Bronchial epithelial cell (primary cell): ENCODE measurements at regions not wholly inside any gene's neighbourhood (a gene's known extent, or its start where the extent isn't known, plus 50 kb on each side); places are given as distances from the start of the nearest gene placed in this dataset.

Experiments used
- DNase-seq: peaks from one replicate; pipeline ENCODE4 v3.0.0-alpha.2; 2010; ENCODE audit warnings: low read depth
- FAIRE-seq: peaks from 2 replicates; lab custom pipeline; 2011; peaks lifted over from hg19 to GRCh38; lab: Jason Lieb, UNC
- H3K27me3 ChIP-seq: 2 replicates; pipeline ENCODE4 v1.5.1; 2011; ENCODE audit warnings: low read length; ENCODE audit not compliant: control insufficient read depth, insufficient read depth
- H3K36me3 ChIP-seq: 2 replicates; pipeline ENCODE4 v1.5.1; 2011; ENCODE audit warnings: low read length; ENCODE audit not compliant: control insufficient read depth, insufficient read depth
- H3K4me3 ChIP-seq: 2 replicates; pipeline ENCODE4 v1.5.1; 2011; ENCODE audit warnings: mild to moderate bottlenecking, low read depth, low read length, control low read depth
- CTCF ChIP-seq: IDR thresholded peaks from 2 replicates; pipeline ENCODE4 v1.5.1; 2011; ENCODE audit warnings: mild to moderate bottlenecking, moderate library complexity, low read length, control low read depth, inconsistent platforms; ENCODE audit not compliant: insufficient read depth, severe bottlenecking

DNA sequence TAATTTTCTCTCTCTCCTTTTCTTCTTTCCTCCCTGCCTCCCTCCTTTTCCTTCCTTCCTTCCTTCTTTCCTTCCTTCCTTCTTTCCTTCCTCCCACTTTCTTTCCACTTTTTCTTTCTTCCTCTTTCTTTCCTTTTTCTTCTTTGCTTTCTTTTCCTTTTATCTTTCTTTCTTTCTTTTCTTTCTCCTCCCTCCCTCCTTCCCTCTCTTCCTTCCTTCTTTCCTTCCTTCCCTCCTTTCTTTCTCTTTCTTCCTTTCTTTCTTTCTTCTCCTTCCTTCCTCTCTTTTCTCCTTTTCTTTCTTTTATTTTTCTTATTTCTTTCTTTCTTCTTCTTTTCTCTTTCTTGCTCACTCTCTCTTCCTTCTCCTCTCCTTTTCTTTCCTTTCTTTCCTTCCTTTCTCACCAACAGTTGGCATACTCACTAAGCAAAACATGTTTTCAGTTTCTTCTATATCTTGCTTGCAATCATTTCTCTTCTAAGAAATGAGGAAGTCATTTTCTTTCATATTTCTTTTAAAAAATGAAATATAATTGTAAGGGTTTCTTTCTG is 97.1 kb upstream of the MAF start:
- FAIRE-seq = no peak
- DNase-seq = no peak
- H3K27me3 ChIP-seq = no peaks in the 10 kb centered on the region
- H3K4me3 ChIP-seq = no peak overlapping the region
- no peak for TF ChIP-seq CTCF
- no peaks in the 10 kb centered on the region for H3K36me3 ChIP-seq

DNA sequence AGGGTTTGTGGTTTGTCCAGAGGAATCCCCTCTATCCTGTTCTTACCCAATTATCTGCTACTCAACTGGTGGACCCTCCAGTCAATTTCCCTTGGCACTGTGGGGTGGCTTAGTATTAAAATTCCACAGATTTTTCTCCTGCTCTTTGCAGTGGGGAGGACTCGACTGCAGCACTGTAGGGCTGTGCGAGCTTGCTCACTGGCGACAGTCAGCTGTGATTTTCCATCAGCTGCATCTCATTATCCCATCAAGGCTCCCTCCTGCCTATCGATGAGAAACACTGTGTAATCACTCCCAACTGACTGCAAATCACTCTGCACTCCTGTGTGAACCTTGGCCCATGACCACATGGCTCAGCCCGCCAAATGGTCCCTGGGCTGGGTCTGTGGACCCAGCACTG is 90.5 kb upstream of the MAF start:
- no peak for DNase-seq
- Histone ChIP-seq H3K36me3 (no peaks in the 10 kb centered on the region), H3K4me3 (no peak overlapping the region), H3K27me3 (no peaks in the 10 kb centered on the region)
- TF ChIP-seq CTCF = no peak
- FAIRE-seq = no peak

GRCh38 chr16:79690159-79690558 is 89.6 kb upstream of the MAF start:
- no peak for TF ChIP-seq CTCF
- no peak for FAIRE-seq
- Histone ChIP-seq H3K27me3 (no peaks in the 10 kb centered on the region), H3K36me3 (no peaks in the 10 kb centered on the region), H3K4me3 (no peak overlapping the region)
- no peak for DNase-seq

DNA sequence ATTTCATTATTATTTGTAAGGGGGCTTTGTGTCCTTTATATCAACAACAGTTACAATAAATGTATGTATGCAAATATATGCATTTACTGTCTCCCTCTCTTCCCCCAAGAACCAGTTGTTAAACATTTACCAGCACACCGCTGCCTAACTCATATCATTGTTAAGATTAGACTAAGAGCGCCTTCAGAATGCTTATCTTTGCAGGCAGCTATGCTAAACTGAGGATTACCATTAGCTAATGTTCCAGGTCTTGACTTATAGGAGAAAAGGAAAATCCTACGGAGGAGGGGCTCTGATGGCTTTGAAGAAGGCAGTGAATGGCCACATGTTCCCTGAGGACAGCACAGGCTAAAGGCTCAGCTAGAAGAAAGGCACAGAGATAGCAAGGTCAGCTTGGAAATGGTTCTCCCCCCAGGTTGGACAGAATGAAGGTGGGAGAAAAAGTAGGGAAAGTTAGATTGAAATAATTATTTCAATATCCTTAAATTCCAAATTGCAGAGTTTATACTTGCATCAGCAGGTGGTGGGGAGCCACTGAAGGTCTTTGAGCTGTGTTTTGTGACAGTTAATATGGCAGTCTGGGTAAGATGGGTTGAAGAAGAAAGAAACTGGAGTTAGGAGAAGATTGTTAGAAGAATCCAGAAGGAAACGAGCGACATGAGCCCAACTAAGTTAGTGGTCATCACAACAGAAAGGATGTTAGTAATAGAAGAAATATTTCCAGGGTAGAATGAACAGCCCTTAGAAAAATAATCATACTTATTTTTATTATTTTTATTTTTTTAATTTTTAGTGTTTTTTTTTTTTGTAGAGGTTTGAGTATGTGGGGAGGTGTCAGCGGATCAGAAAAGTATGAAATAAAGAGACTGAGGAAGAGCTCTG is 87.0 kb upstream of the MAF start:
- DNase-seq (no peak), FAIRE-seq (no peak)
- no peaks in the 10 kb centered on the region for H3K27me3 ChIP-seq
- no peak overlapping the region for H3K4me3 ChIP-seq
- TF ChIP-seq CTCF = no peak
- H3K36me3 ChIP-seq = no peaks in the 10 kb centered on the region

- H3K27me3 ChIP-seq = no peaks in the 10 kb centered on the region
- no peak for DNase-seq
- H3K36me3 ChIP-seq = no peaks in the 10 kb centered on the region
- no peak for TF ChIP-seq CTCF
- no peak overlapping the region for H3K4me3 ChIP-seq
- FAIRE-seq = no peak
These were observed 85.3 kb upstream of the MAF start for GRCh38 chr16:79685871-79686270.

GRCh38 chr16:79679334-79679733 is 78.8 kb upstream of the MAF start:
- no peak for TF ChIP-seq CTCF
- no peak for DNase-seq
- no peak for FAIRE-seq
- no peaks in the 10 kb centered on the region for H3K27me3 ChIP-seq
- H3K36me3 ChIP-seq = no peaks in the 10 kb centered on the region
- no peak overlapping the region for H3K4me3 ChIP-seq
